ENCODE measurements at regions not wholly inside any gene's neighbourhood (a gene's known extent, or its start where the extent isn't known, plus 50 kb on each side); places are given as distances from the start of the nearest gene placed in this dataset.

- H3K4me1 Mint-ChIP-seq (ENCODE audit: low read depth, unreplicated experiment) = peaks cover 17% of the 10 kb centered on the region
- H3K4me3 Mint-ChIP-seq (ENCODE audit: low read depth, unreplicated experiment) = no peak overlapping the region
- CTCF ChIA-PET = no interaction called here
- no peaks in the 10 kb centered on the region for H3K9me3 Mint-ChIP-seq (ENCODE audit: low read depth, unreplicated experiment)
- no peak overlapping the region for H3K27ac Mint-ChIP-seq (ENCODE audit: unreplicated experiment)
- no peaks in the 10 kb centered on the region for H3K27me3 Mint-ChIP-seq (ENCODE audit: unreplicated experiment)
- BruUV-seq (replicated peaks) = no TSS peak
- no peak for DNase-seq
- H3K36me3 Mint-ChIP-seq (ENCODE audit: insufficient read depth, unreplicated experiment) = peaks cover 3% of the 10 kb centered on the region
- intact Hi-C loops (cut with micrococcal nuclease; ENCODE audit: unreplicated experiment) = no loop called here
- TF ChIP-seq, protein P1, sequence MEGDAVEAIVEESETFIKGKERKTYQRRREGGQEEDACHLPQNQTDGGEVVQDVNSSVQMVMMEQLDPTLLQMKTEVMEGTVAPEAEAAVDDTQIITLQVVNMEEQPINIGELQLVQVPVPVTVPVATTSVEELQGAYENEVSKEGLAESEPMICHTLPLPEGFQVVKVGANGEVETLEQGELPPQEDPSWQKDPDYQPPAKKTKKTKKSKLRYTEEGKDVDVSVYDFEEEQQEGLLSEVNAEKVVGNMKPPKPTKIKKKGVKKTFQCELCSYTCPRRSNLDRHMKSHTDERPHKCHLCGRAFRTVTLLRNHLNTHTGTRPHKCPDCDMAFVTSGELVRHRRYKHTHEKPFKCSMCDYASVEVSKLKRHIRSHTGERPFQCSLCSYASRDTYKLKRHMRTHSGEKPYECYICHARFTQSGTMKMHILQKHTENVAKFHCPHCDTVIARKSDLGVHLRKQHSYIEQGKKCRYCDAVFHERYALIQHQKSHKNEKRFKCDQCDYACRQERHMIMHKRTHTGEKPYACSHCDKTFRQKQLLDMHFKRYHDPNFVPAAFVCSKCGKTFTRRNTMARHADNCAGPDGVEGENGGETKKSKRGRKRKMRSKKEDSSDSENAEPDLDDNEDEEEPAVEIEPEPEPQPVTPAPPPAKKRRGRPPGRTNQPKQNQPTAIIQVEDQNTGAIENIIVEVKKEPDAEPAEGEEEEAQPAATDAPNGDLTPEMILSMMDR (IDR thresholded peaks at IDR 0.05; ENCODE audit: unreplicated experiment) = no peak
These were observed 64.6 kb downstream of the IER5 start for GRCh38 chr1:181152892-181153633.

DNA sequence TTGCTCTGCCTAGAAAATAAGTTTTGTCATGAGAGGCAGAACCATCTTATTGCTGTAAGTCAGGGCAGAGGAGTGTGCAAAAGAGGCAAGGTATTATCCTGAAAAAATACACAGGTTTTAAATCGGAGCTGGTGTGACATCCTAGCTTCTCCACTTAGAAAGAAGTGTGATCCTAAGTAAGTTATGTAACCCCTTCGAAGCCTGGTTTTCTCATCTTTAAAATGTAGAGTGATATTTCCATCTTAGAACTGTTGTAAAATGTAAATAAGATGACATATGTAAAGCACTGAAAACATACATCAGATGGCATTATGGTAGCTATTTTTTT lies 65.1 kb downstream of the IER5 start:
- BruUV-seq (replicated peaks) = no TSS peak
- Mint-ChIP-seq H3K9me3 (ENCODE audit: low read depth, unreplicated experiment) (no peaks in the 10 kb centered on the region), H3K36me3 (ENCODE audit: insufficient read depth, unreplicated experiment) (peaks cover 3% of the 10 kb centered on the region), H3K27me3 (ENCODE audit: unreplicated experiment) (no peaks in the 10 kb centered on the region), H3K4me3 (ENCODE audit: low read depth, unreplicated experiment) (no peak overlapping the region), H3K27ac (ENCODE audit: unreplicated experiment) (no peak overlapping the region), H3K4me1 (ENCODE audit: low read depth, unreplicated experiment) (peaks cover 14% of the 10 kb centered on the region)
- intact Hi-C loops (cut with micrococcal nuclease; ENCODE audit: unreplicated experiment) = no loop called here
- DNase-seq = no peak
- CTCF ChIA-PET = no interaction called here
- TF ChIP-seq, protein P1 (IDR thresholded peaks at IDR 0.05; ENCODE audit: unreplicated experiment) = no peak

- BruUV-seq (replicated peaks) = no TSS peak
- DNase-seq = no peak
These were observed 66.8 kb downstream of the IER5 start for GRCh38 chr1:181155339-181155738.

GRCh38 chr1:181159451-181160140 lies 71.1 kb downstream of the IER5 start:
- H3K27me3 Mint-ChIP-seq (ENCODE audit: unreplicated experiment) = no peaks in the 10 kb centered on the region
- no peaks in the 10 kb centered on the region for H3K36me3 Mint-ChIP-seq (ENCODE audit: insufficient read depth, unreplicated experiment)
- peak; percentile 41 for DNase-seq
- TF ChIP-seq, protein P1 (IDR thresholded peaks at IDR 0.05; ENCODE audit: unreplicated experiment) = no peak
- intact Hi-C loops (cut with micrococcal nuclease; ENCODE audit: unreplicated experiment) = no loop called here
- H3K4me1 Mint-ChIP-seq (ENCODE audit: low read depth, unreplicated experiment) = peaks cover 13% of the 10 kb centered on the region
- peaks cover 4% of the 10 kb centered on the region for H3K9me3 Mint-ChIP-seq (ENCODE audit: low read depth, unreplicated experiment)
- no peak overlapping the region for H3K4me3 Mint-ChIP-seq (ENCODE audit: low read depth, unreplicated experiment)
- BruUV-seq (replicated peaks) = no TSS peak
- no peak overlapping the region for H3K27ac Mint-ChIP-seq (ENCODE audit: unreplicated experiment)
- CTCF ChIA-PET = interaction anchor here (1.0 kb wide), 1 partner anchor 76 kb away, joined by 4 read pairs; no protein-coding TSS in a partner anchor

More at GRCh38 chr1:181155339-181155738, 66.8 kb downstream of the IER5 start:
- H3K27me3 Mint-ChIP-seq (ENCODE audit: unreplicated experiment) = no peaks in the 10 kb centered on the region
- intact Hi-C loops (cut with micrococcal nuclease; ENCODE audit: unreplicated experiment) = no loop called here
- peaks cover 3% of the 10 kb centered on the region for H3K36me3 Mint-ChIP-seq (ENCODE audit: insufficient read depth, unreplicated experiment)
- no peaks in the 10 kb centered on the region for H3K9me3 Mint-ChIP-seq (ENCODE audit: low read depth, unreplicated experiment)
- peaks cover 20% of the 10 kb centered on the region for H3K4me1 Mint-ChIP-seq (ENCODE audit: low read depth, unreplicated experiment)
- CTCF ChIA-PET = no interaction called here
- H3K4me3 Mint-ChIP-seq (ENCODE audit: low read depth, unreplicated experiment) = no peak overlapping the region
- no peak overlapping the region for H3K27ac Mint-ChIP-seq (ENCODE audit: unreplicated experiment)
- TF ChIP-seq, protein P1 (IDR thresholded peaks at IDR 0.05; ENCODE audit: unreplicated experiment) = no peak
